Stomach (tissue), 8 donors: ENCODE measurements at regions not wholly inside any gene's neighbourhood (a gene's known extent, or its start where the extent isn't known, plus 50 kb on each side); places are given as distances from the start of the nearest gene placed in this dataset.

Experiments used
- DNase-seq, 2 donors: peaks; one replicate each; pipeline versions ENCODE4 v3.0.0 to v3.0.0-alpha.2; 2013 to 2019
- H3K27ac ChIP-seq, 5 donors: fragments of 200-600 bp in 4 of 5; sonication (generic) in 4 of 5; one replicate each; pipeline ENCODE4 v1.5.1; 2013 to 2019; ENCODE audit warnings: mild to moderate bottlenecking in 1 of 5, moderate library complexity in 1 of 5
- H3K27me3 ChIP-seq, 3 donors: fragments of 200-600 bp; sonication (generic); one replicate each; pipeline ENCODE4 v1.5.1; 2017 to 2019; ENCODE audit warnings: mixed run types in 1 of 3
- H3K36me3 ChIP-seq, 4 donors: fragments of 200-600 bp; sonication (generic); 1 replicate in 3 of 4; 2 replicates in 1 of 4; pipeline ENCODE4 v1.5.1; 2016 to 2019
- H3K4me1 ChIP-seq, 4 donors: fragments of 200-600 bp; sonication (generic); one replicate each; pipeline ENCODE4 v1.5.1; 2016 to 2019
- H3K4me3 ChIP-seq, 4 donors: fragments of 200-600 bp; sonication (generic) in 3 of 4; one replicate each; pipeline ENCODE4 v1.5.1; 2016 to 2019; ENCODE audit warnings: mild to moderate bottlenecking in 1 of 4
- H3K9me3 ChIP-seq, 4 donors: fragments of 200-600 bp; sonication (generic); one replicate each; pipeline ENCODE4 v1.5.1; 2016 to 2019
- CTCF ChIP-seq, 7 experiments: fragments of 450-650 bp in 4 of 7; fragments of 200-600 bp in 3 of 7; sonication (generic) in 3 of 7; IDR thresholded peaks; one replicate each; pipeline ENCODE4 v1.5.1; 2016 to 2019; ENCODE audit warnings: antibody characterized with exemption in 7 of 7, control low read depth in 2 of 7, mild to moderate bottlenecking in 1 of 7
- EP300 ChIP-seq: sonication (generic); formaldehyde crosslinking; IDR thresholded peaks from one replicate; pipeline ENCODE4 v1.6.1; 2017; ENCODE audit warnings: antibody characterized with exemption
- POLR2A ChIP-seq, 4 donors: fragments of 450-650 bp; IDR thresholded peaks; one replicate each; pipeline ENCODE4 v1.6.1; 2016; ENCODE audit warnings: antibody characterized with exemption in 4 of 4, control low read depth in 2 of 4, mild to moderate bottlenecking in 1 of 4, moderate library complexity in 1 of 4
- POLR2AphosphoS5 ChIP-seq, 3 donors: sonication (generic); formaldehyde crosslinking; IDR thresholded peaks; one replicate each; pipeline ENCODE4 v1.6.1; 2016; ENCODE audit warnings: antibody characterized with exemption in 3 of 3
- WGBS, 5 donors: extraction: QIAGEN DNeasy Blood & Tissue Kit in 3 of 5; methylation state at CpG; one replicate each; pipeline versions ENCODE4 v1.1.5 to v1.1.7; 2013 to 2018; 5-methylcytosine and 5-hydroxymethylcytosine counted together
- intact Hi-C: fragments of 100-400 bp; cut with DNase I; formaldehyde crosslinking; loops from one replicate; pipeline ENCODE4 v1.15.1; 2023; ENCODE audit warnings: low total_unique reads
- small RNA-seq, 4 donors: library from RNA; depleted of rRNA; stranded (forward); fragments of <200 nt; gene quantifications; one replicate each; pipeline ENCODE3, GENCODE V24; 2016
- donor health status: healthy with polysubstance abuse.
- donor health status: Bipolar disorder and iron deficiency.
- donor health status: healthy.

GRCh38 chr6:98779618-98780017 is 54.8 kb upstream of the POU3F2 start:
- intact Hi-C loops, result no loop called here
- TF ChIP-seq POLR2A (IDR thresholded peaks at IDR 0.05) (no peak), POLR2AphosphoS5 (IDR thresholded peaks at IDR 0.05) (no peak), EP300 (no peak), CTCF (IDR thresholded peaks at IDR 0.05) (no peak)
- 26 to 68% (median 53%) methylated on average over 3 of the region's 3 CpGs for WGBS, 5 donors
- Histone ChIP-seq H3K27ac (no peak overlapping the region), H3K9me3 (no peaks in the 10 kb centered on the region), H3K4me3 (no peak overlapping the region), H3K27me3 (peaks cover 0 to 31% (median 0%) of the 10 kb centered on the region in 3 donors), H3K4me1 (no peaks in the 10 kb centered on the region), H3K36me3 (no peaks in the 10 kb centered on the region)
- no peak for DNase-seq

GRCh38 chr6:98782772-98783171 is 51.6 kb upstream of the POU3F2 start:
- intact Hi-C loops, result no loop called here
- WGBS, 5 donors, result 37 to 79% (median 54%) methylated on average over 2 of the region's 2 CpGs
- H3K4me3 ChIP-seq, result no peak overlapping the region

GRCh38 chr6:98783578-98783977 is 50.8 kb upstream of the POU3F2 start:
- Histone ChIP-seq H3K36me3 (no peaks in the 10 kb centered on the region), H3K9me3 (no peaks in the 10 kb centered on the region), H3K27me3 (peaks cover 0 to 50% (median 0%) of the 10 kb centered on the region in 3 donors), H3K4me1 (no peaks in the 10 kb centered on the region), H3K27ac (no peak overlapping the region), H3K4me3 (no peak overlapping the region)
- intact Hi-C loops, result no loop called here
- no peak for DNase-seq
- 74 to 81% (median 76%) methylated on average over 2 of the region's 2 CpGs for WGBS, 5 donors
- no peak for TF ChIP-seq EP300
- no peak for TF ChIP-seq POLR2A (IDR thresholded peaks at IDR 0.05)
- TF ChIP-seq POLR2AphosphoS5 (IDR thresholded peaks at IDR 0.05), result no peak
- no peak for TF ChIP-seq CTCF (IDR thresholded peaks at IDR 0.05)

More at GRCh38 chr6:98782772-98783171, 51.6 kb upstream of the POU3F2 start:
- Histone ChIP-seq H3K9me3 (no peaks in the 10 kb centered on the region), H3K4me1 (no peaks in the 10 kb centered on the region), H3K27ac (no peak overlapping the region), H3K36me3 (no peaks in the 10 kb centered on the region), H3K27me3 (peaks cover 0 to 43% (median 0%) of the 10 kb centered on the region in 3 donors)
- DNase-seq, result no peak
- no peak for TF ChIP-seq EP300
- TF ChIP-seq POLR2A (IDR thresholded peaks at IDR 0.05), result no peak
- TF ChIP-seq CTCF (IDR thresholded peaks at IDR 0.05), result no peak
- TF ChIP-seq POLR2AphosphoS5 (IDR thresholded peaks at IDR 0.05), result no peak

Small RNAs in the stretch of these regions (small RNA-seq; reads per million reads assigned to genes)
- gene AL589826.1 (0 reads per million in 4 donors), gene MIR2113 (0 to 0.07 (median 0) reads per million in 4 donors)
